Effector CD8-positive, alpha-beta T cell (primary cell): ENCODE measurements at regions not wholly inside any gene's neighbourhood (a gene's known extent, or its start where the extent isn't known, plus 50 kb on each side); places are given as distances from the start of the nearest gene placed in this dataset.
A peak's percentile ranks its signal among the peaks of the same experiment; 100 is the strongest.
"Not testable (repeated sequence)": the region's sequence is repeated elsewhere in the genome, so short reads cannot be mapped to it uniquely, and the experiment has no call there.

Experiments used
- DNase-seq: peaks from one replicate; lab custom pipeline; 2025; lab: John Stamatoyannopoulos, UW

DNA sequence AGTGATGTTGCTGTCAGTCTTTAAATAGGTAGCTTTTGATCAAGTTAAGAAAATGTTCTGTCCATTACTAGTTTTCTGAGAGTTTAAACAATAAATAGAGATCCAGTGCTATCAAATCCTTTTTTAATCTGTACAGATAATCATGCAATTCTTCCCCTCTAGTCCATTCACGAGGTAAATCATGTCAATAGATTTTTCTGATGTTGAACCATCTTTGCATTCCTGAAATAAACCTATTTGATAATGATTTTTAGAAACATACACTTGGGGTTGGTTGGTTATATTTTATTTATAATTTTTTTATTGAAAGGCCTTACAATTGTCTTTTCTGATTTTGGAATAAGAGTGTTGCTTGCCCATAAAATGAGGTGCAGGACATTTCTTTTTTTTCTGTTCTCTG, 95.0 kb downstream of the FAM53A start:
- no peak for DNase-seq

DNA sequence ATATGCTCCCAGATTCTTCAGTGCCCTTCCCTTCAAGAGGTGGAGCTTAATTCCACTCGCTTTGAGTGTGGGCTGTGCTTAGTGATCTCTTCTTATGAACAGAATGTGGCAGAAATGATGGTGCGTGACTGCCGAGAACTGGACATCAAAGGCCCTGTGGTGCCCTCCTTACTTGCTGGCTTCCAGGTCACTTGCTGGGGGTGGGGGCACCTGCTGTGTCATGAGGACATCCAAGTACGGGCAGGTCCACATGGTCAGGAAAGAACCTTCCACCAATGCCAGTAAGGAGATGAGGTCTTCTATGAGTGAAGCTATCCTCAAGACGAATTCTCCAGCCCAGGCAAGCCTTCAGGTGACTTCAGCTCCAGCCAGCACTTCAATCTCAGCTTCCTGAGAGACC, 95.8 kb downstream of the FAM53A start:
- no peak for DNase-seq

DNA sequence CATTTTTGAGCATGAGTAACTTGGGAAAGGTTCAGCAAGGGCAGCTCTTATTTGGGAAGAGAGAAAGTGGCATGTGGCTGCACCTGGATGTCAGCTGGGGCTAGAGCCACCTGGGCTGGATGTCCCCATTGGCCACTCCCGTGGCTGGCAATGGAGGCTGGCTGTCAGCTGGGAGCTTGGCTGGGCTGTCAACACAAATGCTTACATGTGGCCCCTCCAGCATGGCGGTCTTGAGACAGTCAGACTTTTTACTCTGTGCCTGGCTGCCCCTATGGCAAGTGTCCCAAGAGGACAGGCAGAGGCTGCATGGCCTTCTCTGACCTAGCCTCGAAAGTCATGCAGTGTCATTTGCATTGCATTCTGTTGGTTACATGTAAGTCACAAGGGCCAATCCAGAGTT, 99.6 kb downstream of the FAM53A start:
- no peak for DNase-seq

DNA sequence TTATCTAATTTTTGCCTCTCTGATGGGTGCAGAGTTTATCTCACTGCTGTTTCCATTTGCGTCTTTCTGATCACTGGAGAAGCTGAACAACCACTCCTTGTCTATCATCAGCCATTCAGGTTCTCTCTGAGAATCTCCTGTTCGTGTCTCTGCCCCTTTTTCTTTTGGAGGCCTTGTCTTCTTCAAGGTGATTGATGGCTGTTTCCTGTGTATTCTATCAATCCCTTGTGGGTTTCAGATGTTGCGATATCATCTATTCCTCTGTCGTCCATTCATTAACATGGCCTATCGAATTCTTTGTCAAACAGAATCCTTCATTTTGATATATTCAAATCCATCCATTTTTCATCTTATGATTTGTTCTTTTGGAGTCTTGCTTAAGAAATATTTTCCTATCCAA, 100.3 kb downstream of the FAM53A start:
- no peak for DNase-seq

DNA sequence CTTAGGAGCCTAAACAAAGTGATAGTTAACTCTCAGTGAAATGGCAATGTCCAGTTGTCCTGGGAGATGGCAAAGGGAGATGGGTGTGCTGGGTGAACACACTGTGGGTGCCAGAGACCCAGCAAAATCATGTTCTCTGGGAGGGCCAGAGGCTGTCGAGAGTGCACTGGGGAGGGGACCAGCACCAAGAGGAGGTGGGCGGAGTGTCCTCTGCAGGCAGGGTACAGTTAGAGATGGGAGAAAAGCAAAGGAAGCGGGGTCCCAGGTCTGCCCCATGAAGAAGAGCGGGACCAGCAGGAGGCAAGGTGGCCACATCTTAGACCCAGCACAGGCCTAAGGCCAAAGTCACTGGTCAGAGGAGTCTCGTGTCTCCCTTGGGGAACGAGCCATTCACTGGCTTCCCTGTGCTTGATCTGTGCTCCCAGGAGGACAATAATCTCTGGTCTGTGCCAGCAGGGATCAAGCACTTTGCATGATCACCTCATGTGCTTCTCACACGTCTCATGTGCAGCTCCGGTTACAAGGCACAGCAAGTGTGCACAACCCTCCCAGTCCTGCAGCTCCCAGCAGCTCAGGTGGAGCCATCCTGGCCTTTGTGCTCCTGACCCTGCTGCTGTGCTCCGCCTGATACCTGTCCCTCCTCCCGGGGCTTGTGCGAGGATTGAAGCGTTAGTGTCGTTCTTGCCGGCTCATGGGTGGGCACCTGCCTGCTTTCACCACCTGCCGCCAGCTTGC, 100.9 kb downstream of the FAM53A start:
- no peak for DNase-seq

DNA sequence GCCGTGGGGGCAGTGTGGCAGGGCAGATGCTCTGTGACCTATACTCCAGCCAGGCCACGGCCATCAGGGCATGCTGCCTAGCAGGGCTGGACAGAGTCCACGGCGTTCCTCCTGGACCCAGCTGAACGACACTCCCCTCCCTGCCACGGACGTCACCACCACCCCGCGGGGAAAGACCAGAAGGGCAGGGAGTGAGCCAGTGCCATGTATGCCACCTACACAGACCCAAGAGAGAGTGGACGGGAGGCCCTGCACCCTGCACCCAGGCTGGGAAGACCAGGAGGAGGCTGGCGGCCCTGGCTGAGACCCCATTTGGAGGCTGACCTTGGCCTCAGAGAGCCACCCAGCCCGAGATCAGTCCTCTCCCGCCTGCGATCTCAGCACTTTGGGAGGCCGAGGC, 101.9 kb downstream of the FAM53A start:
- no peak for DNase-seq

DNA sequence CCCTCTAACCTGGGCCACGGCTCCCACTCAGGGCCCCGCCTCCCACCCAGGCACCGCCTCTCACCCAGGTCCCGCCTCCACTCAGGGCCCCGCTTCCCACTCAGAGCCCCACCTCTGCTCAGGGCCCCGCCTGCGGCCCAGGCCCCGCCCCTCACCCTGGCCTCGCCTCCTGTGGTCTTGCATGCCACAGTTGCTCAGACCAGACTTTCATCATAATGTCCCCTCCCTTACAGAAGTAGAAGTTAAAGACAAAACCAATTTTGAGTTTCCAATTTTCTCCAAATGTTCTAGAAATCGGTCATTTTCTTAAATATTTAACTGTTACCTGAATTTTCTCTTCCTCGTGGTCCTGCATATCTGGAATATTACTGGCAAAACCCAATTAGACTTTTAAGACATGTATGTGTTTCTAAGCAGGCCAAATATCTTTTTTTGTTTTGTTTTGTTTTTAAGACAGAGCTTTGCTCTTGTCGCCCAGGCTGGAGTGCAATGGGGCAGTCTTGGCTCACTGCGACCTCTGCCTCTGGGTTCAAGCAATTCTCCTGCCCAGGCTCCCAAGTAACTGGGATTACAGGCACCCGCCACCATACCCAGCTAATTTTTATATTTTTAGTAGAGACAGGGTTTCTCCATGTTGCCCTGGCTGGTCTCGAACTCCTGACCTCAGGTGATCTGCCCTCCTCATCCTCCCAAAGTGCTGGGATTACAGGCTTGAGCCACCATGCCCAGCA, 102.8 kb downstream of the FAM53A start:
- DNase-seq, result peak; percentile 84

DNA sequence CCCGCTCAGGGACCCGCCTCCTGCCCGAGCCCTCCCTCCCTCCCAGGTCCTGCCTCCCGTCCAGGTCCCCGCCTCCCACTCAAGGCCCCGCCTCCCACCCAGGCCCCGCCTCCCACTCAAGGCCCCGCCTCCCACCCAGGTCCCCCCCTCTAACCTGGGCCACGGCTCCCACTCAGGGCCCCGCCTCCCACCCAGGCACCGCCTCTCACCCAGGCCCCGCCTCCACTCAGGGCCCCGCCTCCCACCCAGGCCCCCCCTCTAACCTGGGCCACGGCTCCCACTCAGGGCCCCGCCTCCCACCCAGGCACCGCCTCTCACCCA, 103.5 kb downstream of the FAM53A start:
- not testable (repeated sequence) for DNase-seq

DNA sequence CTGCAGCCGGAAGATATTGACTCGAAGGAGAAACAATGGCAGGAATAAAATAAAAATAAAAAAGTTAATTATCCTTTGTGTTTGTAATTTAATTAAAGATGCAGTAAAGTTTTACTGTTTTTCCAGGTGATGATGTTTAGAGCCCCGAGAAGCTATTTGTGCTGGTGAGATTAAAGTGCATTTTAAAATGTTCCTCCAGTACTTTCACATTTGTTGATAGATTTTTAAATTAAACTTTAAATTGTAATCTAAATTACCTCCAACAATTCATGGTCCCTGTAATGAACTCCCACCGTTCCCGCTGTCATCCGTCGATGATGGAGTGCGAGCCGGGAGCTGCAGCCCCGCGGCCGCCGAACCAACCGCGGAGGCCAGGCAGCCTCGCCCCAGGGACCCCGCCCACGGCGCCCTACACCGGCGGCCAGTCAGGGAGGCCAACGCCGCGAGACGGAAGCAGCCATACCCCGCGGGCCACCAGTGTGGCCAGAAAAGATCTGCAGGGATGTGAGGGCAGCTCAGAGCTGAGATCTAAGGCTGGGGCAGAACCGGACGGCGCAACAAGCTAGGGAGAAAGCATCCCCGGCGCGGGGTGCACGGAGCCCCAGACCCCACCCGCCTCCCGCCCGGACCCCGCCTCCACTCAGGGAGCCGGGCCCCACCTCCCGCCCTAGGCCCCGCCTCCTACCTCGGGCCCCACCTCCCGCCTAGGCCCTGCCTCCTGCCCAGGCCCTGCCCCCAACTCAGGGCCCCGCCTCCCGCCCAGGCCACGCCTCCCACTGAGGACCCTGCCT, 104.0 kb downstream of the FAM53A start:
- DNase-seq, result peak; percentile 91

DNA sequence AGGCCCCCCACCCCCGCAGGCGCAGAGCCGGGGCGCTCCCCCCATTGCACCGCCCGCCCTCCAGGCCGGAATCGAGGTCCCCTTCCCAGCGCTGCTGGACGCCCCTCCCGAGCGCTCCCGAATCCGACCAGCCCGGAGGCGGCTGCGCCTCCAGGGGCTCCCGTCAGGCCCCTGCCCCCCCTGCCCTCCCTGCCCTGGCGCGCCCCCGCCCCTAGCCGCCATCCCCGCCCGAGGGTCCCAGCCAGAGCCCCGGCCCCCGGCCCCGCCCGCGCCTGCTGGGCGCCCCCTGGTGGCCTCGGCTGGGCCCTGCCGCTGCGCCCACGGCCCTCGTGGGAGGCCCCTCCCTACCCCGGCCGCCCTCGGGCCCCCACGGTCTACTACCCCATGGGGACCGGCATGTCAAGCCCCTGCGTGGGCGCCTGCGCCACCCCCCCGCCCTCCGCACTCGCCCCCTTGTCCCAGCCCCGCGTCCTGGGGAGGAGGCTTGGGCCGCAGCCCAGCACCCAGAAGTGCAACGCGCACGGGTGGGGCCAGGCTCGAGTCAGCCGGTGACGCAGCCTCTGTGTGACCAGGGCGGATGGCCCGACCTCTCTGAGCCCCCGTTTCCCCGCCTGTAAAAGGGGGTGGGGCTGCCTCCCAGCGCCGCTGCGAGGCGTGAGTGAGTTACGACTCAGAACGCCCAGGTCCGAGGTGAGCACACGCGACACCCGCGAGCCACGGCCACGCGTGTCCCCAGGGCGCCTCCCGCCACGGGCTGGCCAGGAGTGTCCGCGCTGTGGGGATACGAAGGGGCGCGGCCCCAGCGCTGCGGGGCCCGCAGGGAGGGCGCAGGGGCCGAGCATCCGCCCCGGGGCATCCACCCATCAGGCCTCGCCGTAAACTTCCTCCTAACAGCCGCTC, 104.9 kb downstream of the FAM53A start:
- peak; percentile 70 for DNase-seq

DNA sequence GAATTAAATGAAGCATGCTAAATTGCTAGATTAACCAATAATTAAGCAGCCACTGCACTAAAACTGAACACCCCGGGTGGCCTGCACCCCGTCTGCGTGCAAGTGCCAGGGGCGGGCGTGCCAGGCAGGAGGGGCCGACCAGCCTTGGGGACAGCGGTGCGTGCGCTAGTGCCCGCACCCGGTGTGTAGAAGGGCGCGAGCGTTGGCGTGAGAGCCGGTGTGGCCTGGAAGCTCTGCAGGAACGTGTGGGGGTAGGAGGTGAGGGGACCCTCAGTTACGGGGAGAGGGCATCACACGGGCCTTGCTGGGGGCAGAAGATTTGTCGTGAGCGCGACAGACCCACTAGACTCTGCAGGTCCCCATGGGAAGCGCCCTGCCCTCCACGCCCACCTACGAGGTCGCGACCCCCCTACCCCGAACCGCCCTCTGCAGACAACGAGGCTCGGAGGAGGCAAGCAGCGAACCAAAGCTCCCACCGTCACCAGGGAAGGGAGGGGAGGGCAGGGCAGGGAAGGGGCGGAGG, 105.8 kb downstream of the FAM53A start:
- DNase-seq, result no peak

DNA sequence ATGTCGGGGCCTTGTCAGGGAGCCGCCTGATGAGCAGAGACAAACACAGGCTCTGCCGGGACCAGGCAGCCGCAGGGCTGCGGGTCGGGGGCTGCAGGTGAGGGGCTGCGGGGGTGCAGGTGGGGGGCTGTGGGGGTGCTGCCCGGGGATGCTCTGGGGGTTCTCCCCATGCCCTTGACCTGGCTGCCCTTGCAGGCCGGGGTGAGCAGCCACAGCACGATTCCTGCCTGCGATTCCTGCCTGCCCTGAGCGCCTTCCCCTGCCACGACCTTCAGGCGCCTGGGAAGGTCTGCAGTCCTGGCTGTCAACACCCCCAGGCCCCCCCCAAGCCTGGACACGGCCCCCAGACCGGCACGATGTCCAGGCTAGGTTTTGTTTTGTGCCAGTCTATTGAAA, 106.3 kb downstream of the FAM53A start:
- DNase-seq, result no peak

DNA sequence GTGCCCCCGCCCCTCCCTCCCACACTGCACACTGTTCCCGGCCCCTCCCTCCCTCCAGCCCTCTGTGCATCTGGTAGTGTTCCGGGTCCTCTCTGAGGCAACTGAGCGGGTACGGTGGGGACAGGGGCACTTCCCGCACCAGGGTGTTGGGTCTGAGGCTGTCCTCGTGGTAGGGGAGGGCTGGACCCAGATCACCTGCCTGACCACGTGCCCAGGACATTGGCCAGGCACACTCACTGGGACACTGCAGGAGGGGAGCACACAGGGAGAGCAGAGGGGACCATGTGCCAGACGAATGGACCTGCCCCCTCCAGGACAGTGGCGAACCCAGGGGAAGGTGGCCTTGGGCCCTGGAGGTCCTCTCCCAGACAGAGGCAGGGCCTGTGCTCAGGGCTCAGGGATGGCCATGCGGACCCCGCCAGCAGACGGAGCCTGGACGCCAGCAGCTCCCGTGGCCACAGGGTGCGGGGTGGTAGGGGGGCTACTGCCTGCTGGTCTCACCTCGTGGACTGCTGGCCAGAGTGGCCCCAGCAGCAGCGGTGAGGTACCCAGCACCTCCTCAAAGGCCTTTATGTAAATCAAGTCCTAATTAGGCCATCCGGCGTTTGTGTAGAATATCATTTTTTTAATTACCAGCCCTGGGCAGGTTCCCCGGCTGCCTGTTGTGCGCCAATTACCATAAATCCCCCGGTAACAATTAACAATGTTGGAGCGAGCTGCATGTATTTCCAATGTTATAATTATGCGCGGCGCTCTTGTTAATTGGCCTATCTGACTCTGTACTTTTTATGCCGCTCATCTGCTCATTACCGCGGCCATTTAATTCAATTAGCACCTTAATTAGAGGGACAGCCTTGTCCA, 106.9 kb downstream of the FAM53A start:
- no peak for DNase-seq

DNA sequence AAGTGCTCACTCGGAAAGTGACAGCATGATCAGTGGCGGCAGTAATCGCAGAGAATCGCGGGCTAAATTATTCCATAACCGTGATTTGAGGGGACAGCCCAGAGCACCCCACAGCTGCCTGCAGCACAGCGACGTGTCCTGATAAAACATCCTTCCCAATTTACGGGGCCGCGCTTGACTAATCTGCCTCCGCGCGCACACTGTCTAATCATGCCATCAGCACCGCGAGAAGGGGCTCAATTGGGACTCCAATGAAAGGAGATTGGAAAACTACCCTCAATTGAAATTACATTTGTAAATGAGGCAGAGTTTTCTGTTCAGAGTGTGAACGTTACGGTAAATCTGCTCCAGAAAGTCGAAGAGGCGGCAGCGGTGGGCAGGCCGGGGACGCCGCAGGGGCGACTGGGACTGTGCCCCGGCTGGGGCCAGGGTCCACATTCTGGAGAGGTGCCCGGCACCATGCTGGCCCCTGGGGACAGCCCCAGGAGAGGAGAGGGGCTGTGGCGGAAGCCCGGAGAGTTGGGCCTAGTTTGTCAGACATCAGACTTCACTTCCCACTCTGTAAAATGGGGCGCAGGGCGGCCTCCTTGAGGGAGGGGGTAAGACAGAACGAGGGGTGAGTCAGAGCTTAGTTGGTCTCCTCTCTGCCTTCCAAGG, 107.7 kb downstream of the FAM53A start:
- DNase-seq, result no peak

DNA sequence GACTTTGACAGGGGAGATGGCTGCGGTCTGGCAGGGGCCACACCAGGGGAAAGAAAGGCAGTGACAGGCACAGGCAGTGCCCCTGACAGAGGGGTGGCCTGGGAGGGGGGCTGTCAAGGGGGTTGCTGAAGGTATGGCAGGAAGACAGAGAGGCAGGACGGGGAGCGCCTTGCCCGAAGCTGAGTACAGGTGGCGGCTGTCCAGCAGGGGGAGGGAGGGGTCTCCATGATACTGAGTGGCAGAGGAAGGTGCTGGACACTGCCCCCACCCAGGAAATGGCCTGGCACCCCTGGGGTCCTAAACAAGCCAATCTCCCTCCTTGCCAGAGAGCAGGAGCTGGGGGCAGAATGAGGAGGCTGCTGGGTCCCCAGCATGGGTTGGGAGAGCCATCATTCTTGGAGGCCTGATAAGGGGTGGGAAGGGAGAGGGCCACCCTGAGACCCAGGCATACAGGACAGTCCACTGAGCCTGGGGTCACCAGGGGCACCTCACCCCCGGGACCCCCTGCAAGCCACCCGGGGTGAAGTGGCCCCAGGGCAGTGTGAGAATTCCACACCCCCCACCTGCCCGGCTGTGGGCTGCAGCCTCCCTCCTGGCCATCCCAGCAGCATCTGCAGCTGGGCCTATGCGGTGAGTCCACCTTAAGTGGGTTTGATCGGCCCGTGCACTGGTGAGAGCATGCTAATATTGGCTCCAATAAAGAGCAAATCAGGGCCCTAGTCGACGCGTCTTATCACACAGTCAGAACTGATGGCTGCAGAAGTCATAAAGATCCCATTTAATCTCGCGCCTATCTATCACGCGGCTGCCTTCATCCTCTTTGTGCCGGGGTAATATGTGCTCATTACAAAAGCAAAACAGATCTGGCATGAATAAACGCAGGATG, 108.5 kb downstream of the FAM53A start:
- DNase-seq, result no peak

DNA sequence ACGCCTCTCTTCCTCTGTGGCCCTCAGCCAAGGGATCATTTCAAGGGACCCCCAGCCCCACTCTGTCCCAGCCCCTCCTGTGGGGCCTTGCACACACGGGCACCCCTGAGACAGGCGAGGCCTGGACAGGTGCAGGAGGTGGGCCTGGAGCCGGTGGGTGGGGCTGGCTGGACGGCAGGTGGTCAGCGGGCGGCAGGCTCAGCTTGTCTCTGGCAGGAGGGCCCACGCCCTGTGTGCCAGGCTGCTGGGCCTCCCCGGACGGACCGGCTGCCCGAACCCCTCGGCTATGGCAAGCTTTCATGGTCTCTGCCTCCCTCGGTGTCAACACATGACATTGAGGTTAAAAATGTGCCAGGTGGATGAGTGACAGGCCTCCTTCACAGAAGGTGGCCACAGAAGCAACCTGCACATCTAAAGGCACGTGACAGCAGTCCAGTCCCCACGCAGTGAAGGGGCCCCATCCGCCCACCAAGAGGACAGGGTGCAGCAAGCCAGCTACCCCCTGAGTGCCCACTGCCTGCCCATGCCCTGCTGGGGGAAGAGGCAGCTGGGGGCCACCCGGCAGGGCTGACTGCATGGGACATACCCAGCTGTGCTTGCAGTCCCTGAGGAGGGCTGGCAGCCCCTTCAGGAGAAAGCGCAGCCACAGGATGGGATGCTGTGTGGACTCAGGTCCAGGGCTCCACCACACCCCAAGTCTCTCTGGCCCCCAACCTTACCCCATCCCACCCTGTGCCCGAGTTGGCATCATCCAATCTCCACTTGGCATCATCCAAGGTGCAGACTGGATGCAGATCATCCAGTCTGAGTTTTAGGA, 109.3 kb downstream of the FAM53A start:
- DNase-seq, result no peak

DNA sequence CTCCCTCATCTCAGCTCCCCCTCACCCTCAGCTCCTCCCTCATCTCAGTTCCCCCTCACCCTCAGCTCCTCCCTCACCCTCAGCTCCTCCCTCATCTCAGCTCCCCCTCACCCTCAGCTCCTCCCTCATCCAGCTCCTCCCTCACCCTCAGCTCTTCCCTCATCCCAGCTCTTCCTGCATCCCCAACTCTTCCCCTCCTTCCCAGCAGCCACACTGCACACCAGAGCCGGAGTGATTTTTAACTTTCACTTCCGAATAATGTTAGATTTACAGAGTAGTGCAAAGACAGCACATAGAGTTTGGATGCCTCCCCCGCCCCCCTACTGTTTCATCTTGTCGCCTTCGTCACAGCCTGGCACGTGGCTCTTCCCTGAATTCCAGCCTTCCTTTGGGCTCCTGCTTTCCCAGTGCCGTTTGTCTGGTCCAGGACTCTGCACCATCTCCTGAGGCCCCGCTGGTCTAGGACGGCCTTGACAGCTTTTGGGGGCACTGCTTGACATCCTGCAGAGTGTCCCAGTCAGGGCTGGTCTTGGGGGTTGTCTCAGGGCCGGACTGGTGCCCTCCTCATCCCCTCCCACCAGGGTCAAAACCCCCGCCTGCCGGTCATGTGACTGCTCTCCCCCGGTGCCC, 110.2 kb downstream of the FAM53A start:
- DNase-seq, result no peak
